Retinal pigment epithelial cell (primary cell): ENCODE measurements at regions not wholly inside any gene's neighbourhood (a gene's known extent, or its start where the extent isn't known, plus 50 kb on each side); places are given as distances from the start of the nearest gene placed in this dataset.

Experiments
- DNase-seq: peaks from one replicate; pipeline ENCODE4 v3.0.0-alpha.2; 2010; ENCODE audit warnings: low read depth
- H3K4me3 ChIP-seq: 2 replicates; pipeline ENCODE4 v1.5.1; 2011; ENCODE audit warnings: mild to moderate bottlenecking, low read length, control low read depth, moderate library complexity
- TF ChIP-seq, protein P1 (sequence below): conservative IDR thresholded peaks from 2 replicates; pipeline ENCODE4 v1.5.1; 2011; ENCODE audit warnings: low read depth, low read length, control low read depth, inconsistent platforms

GRCh38 chr12:131491916-131492490 lies 218.9 kb upstream of the SFSWAP start:
- TF ChIP-seq, protein P1, sequence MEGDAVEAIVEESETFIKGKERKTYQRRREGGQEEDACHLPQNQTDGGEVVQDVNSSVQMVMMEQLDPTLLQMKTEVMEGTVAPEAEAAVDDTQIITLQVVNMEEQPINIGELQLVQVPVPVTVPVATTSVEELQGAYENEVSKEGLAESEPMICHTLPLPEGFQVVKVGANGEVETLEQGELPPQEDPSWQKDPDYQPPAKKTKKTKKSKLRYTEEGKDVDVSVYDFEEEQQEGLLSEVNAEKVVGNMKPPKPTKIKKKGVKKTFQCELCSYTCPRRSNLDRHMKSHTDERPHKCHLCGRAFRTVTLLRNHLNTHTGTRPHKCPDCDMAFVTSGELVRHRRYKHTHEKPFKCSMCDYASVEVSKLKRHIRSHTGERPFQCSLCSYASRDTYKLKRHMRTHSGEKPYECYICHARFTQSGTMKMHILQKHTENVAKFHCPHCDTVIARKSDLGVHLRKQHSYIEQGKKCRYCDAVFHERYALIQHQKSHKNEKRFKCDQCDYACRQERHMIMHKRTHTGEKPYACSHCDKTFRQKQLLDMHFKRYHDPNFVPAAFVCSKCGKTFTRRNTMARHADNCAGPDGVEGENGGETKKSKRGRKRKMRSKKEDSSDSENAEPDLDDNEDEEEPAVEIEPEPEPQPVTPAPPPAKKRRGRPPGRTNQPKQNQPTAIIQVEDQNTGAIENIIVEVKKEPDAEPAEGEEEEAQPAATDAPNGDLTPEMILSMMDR: no peak
- H3K4me3 ChIP-seq: no peak overlapping the region
- DNase-seq: no peak

GRCh38 chr12:131493068-131493826 lies 217.6 kb upstream of the SFSWAP start:
- no peak overlapping the region for H3K4me3 ChIP-seq
- no peak for DNase-seq
- TF ChIP-seq, protein P1: no peak

DNA sequence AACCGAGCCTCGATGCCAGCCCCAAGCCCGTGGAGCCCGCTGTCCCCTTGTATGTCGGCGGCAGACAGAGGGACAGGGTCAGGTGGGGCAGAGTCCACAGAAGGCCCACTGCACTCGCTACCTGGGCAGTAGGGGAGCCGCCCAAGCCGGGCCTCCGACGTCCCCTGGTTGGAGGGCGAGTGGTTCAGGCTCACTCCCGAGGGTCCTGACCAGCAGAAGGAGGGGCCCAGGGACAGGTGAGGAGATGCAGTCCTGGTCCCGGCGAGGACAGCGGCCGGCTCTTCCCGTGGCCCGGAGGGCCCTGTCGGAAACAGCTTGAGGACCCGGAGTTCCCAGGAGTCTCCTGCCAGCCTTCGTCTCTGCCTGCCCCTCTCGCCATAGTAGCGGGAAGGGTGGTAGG lies 216.7 kb upstream of the SFSWAP start:
- TF ChIP-seq, protein P1: no peak
- no peak overlapping the region for H3K4me3 ChIP-seq
- no peak for DNase-seq

GRCh38 chr12:131494741-131495524 lies 216.0 kb upstream of the SFSWAP start:
- no peak overlapping the region for H3K4me3 ChIP-seq
- TF ChIP-seq, protein P1: no peak
- DNase-seq: no peak

DNA sequence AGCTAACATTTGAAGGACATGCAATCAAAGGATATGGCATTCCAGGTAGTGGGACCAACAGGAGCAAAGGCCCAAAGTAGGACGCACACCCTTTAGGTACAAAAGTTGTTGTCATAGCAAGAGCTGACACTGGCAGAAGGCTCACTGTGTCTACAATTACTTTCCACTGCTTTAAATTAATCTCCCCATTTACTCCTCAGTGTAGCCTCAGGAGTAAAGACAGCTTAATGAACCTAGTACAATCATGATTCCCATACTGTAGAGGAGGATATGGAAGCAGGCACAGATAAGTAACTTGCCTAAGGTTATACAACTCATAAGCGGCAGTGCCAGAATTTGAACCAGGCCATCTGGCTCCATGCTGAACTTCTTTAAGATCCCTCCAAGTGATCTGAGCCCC lies 212.9 kb upstream of the SFSWAP start:
- TF ChIP-seq, protein P1: no peak
- DNase-seq: no peak
- no peak overlapping the region for H3K4me3 ChIP-seq

DNA sequence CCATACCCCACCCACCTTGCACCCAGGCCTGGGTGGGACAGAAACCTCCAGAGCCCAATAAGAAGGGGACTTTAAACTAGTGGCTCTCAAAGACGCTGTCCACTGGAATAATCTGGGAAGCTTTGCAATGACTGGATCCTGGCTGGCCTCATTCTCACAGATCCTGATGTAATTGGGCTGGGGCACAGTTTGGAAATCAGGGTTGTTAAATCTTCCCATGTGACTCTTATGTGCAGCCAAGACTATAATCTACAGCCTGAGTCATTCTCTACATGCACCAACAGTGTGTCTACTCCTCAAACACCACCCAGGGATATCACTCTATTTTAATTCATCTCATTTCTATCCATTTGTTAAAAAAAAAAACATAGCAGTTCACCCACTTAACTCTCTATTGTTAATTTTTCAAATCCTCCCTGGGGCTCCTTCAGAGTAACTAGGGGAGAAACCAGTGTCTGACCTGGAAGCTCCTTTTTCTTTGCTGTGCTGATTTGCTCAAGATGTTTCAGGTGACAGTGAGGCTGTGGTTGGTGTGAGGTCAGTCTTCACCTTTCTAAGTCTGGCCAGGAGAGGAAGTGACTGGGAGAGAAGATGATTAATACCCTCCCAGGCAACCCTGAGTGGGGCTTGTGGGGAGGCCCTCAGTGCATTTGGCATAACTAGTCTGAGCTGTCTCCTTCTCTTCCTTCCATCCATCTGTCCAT lies 211.6 kb upstream of the SFSWAP start:
- DNase-seq: no peak
- no peak overlapping the region for H3K4me3 ChIP-seq
- TF ChIP-seq, protein P1: no peak
